ENCODE measurements at regions not wholly inside any gene's neighbourhood (a gene's known extent, or its start where the extent isn't known, plus 50 kb on each side); places are given as distances from the start of the nearest gene placed in this dataset.

DNA sequence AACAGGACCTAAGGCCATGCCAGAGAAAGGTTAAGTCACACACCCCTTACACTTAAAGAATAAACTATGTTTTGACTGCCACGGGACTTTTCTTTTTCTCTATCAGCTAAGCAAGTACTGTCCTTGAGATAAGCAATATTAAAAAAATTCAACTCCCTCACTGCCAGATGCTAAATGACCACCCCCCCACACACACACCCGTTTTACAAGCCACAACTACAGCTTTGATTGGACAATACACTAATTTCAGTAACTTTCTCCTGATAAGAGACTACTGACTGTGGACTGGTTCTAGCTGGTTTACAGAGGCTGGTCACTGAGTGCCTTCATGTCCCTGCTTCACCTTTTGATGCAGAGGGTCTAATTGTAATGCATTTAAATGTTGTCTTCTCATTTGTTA lies 63.9 kb upstream of the HOPX start:
- DNase-seq (ENCODE audit: low read depth), result no peak
- TF ChIP-seq, protein P1, sequence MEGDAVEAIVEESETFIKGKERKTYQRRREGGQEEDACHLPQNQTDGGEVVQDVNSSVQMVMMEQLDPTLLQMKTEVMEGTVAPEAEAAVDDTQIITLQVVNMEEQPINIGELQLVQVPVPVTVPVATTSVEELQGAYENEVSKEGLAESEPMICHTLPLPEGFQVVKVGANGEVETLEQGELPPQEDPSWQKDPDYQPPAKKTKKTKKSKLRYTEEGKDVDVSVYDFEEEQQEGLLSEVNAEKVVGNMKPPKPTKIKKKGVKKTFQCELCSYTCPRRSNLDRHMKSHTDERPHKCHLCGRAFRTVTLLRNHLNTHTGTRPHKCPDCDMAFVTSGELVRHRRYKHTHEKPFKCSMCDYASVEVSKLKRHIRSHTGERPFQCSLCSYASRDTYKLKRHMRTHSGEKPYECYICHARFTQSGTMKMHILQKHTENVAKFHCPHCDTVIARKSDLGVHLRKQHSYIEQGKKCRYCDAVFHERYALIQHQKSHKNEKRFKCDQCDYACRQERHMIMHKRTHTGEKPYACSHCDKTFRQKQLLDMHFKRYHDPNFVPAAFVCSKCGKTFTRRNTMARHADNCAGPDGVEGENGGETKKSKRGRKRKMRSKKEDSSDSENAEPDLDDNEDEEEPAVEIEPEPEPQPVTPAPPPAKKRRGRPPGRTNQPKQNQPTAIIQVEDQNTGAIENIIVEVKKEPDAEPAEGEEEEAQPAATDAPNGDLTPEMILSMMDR (conservative IDR thresholded peaks at IDR 0.05; ENCODE audit: low read depth, low read length), result no peak
- no peak overlapping the region for H3K4me3 ChIP-seq (ENCODE audit: low read length)

DNA sequence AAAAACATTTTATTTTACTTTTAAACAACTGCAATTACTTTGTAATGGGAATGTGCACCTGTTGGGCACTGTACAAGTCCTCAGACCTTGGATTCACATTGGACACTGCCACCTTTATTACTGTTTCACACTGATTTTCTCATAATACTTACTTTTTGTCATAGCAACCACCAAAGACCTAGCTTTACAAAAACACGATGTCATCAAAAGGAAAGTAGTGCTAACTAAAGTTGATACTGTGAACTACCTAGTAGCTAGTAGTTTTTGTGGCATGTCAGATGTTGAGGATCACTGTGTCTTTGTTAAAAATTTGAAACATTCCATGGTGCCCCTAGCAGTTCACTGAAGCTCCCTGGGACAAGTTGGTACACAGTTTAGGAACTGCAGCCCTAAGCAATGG lies 62.9 kb upstream of the HOPX start:
- H3K4me3 ChIP-seq (ENCODE audit: low read length), result no peak overlapping the region
- TF ChIP-seq, protein P1 (conservative IDR thresholded peaks at IDR 0.05; ENCODE audit: low read depth, low read length), result no peak
- no peak for DNase-seq (ENCODE audit: low read depth)

DNA sequence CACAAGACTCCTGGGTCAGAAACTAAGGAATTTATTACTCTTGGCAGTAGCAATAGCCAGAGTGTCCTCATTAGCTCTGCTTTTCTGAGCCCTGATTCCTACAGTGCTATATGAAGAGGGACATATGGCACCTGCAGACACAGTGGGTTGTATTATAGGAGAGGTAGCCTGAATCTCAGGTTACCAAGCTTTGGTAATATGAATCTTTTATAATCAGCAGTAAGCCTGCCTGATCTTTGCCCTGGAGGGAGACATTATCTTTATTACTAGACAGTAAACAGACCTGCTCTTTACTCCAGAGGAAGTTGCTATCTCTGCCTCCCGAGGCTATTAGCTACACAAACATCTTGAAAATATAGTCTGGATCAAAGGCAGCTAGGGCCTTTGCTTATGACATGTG lies 62.5 kb upstream of the HOPX start:
- TF ChIP-seq, protein P1 (conservative IDR thresholded peaks at IDR 0.05; ENCODE audit: low read depth, low read length), result no peak
- no peak overlapping the region for H3K4me3 ChIP-seq (ENCODE audit: low read length)
- no peak for DNase-seq (ENCODE audit: low read depth)

DNA sequence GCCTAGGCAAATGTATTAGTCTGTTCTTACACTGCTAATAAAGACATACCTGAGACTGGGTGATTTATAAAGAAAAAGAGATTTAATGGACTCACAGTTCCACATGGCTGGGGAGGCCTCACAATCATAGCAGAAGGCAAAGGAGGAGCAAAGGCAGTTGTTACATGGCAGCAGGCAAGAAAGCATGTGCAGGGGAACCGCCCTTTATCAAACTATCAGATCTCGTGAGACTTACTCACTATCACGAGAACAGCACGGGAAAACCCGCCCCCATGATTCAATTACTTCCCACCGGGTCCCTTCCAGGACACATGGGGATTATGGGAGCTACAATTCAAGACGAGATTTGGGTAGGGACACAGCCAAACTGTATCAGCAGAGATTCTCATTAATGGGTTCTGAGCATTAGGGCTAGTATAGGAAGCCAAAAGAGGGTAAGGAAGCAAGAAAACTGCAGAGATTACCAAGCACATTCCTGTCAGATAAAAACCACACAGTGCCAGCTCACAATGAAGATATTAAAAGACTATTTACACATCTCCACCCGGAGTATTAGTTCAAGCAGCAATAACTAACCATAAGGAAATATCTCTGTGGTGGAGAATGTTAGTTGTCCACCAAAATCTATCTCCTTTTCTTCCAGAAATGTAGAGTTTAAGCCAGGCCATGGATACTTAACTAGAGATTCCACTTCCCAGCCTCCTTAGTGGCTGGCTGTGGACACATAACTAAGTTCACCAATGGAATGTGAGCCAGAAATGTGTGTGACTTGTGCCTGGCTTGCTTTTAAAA lies 61.2 kb upstream of the HOPX start:
- DNase-seq (ENCODE audit: low read depth), result no peak
- no peak overlapping the region for H3K4me3 ChIP-seq (ENCODE audit: low read length)
- TF ChIP-seq, protein P1 (conservative IDR thresholded peaks at IDR 0.05; ENCODE audit: low read depth, low read length), result no peak

DNA sequence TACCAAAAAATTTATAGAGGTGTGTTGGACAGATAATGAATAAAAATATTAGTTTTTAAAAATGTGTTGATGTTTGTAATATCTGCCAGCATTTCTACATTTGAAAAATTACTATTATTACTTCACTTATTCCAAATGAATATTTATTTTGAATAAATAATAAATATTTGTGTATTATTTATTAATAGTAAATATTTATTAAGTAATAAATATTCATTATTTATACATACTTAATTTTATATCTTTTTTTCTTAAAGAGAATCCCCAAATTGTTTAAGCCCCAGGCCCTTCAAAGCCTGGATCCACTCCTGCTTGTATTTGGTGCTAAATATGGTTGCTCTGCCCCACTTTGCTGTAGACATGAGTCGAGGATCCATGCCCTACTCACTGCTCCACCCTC lies 60.5 kb upstream of the HOPX start:
- H3K4me3 ChIP-seq (ENCODE audit: low read length), result no peak overlapping the region
- no peak for DNase-seq (ENCODE audit: low read depth)
- TF ChIP-seq, protein P1 (conservative IDR thresholded peaks at IDR 0.05; ENCODE audit: low read depth, low read length), result no peak

DNA sequence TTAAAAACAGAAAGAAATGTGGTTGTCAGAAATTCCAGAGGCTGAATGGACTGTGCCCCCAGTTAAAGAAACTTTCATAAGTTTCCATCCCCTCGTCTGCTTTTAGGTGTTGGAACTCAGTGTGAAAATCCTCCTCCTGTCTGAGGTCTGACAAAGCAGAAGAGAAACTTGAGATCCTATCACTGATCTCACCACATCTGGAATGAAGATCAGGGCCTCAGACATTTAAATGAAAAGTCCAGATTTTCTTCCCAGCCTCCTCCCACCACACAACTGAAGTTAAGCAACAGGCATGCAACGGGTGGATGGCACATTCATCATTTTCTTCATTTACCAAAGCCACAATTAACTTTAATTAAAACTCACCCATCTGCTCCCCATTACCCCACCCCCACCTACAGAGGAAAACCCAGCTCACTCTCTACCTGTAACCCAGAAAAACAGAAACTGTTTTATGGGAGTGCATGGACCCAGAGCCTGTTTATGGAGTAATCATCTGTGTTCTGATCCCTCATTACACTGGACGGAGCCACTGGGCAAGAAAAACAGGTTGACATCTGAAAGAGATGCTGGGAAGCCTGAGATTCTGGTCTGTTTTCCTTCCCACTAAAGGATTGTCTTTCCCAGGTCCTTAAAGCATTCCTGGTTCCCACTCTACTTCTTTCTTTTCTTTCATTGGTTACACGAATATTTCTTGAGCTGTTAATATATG lies 58.1 kb upstream of the HOPX start:
- H3K4me3 ChIP-seq (ENCODE audit: low read length), result no peak overlapping the region
- TF ChIP-seq, protein P1 (conservative IDR thresholded peaks at IDR 0.05; ENCODE audit: low read depth, low read length), result no peak
- no peak for DNase-seq (ENCODE audit: low read depth)

DNA sequence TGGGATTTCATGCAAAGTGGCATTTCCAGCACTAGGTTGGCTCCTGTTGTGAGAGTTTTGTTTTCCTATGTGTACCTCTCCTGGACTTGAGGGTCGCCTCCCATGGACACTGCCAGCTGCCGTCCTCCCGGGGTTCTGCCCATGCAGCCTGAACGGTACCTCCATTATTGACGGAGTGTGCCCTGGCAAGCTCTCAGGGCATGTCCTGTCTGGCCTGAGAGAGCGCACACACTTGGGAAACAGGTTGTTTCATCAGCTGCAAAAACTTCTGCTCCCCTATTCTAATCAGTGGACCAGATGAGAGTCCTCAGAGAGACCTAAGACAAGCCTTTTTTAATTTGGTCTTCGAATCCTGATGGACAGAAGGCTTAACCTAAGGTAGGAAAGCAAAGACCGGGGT lies 56.6 kb upstream of the HOPX start:
- DNase-seq (ENCODE audit: low read depth), result no peak
- TF ChIP-seq, protein P1 (conservative IDR thresholded peaks at IDR 0.05; ENCODE audit: low read depth, low read length), result no peak
- no peak overlapping the region for H3K4me3 ChIP-seq (ENCODE audit: low read length)

Data from retinal pigment epithelial cell (primary cell).